ENCODE measurements at regions not wholly inside any gene's neighbourhood (a gene's known extent, or its start where the extent isn't known, plus 50 kb on each side); places are given as distances from the start of the nearest gene placed in this dataset.

DNA sequence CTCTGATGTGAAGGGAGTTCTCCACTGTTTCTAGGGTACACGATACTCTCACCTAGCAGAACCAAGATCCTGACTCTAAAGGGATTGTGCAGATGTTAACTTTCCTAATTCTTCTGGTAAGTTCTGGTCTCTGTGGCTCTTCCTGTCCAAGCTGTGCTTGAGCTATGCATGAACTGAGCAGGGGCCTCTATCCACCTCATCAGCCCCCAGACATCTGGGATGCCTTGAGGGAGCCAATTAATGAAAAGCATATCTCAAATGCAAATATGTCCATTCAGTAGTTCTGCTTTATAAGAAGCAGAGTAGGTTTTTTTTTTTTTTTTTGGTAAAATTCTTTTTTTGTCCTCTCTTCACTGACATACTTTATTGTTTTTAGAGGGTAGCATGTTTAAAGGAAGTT is 89.6 kb downstream of the POLR2M start:
- TF ChIP-seq POLR2A (IDR thresholded peaks at IDR 0.05; ENCODE audit: low read depth, low read length) (no peak), POLR2AphosphoS5 (IDR thresholded peaks at IDR 0.05; ENCODE audit: low read depth, low read length) (no peak), TAF1 (IDR thresholded peaks at IDR 0.05; ENCODE audit: borderline replicate concordance, low read depth, low read length) (no peak)
